Smooth muscle cell (in vitro differentiated cells): ENCODE measurements at regions not wholly inside any gene's neighbourhood (a gene's known extent, or its start where the extent isn't known, plus 50 kb on each side); places are given as distances from the start of the nearest gene placed in this dataset.

Experiments used
- DNase-seq: peaks from one replicate; lab custom pipeline; 2025; ENCODE audit not compliant: unreplicated experiment; lab: John Stamatoyannopoulos, UW
- H2AFZ ChIP-seq: fragments of 200-600 bp; sonication (generic); 2 replicates; pipeline ENCODE4 v1.6.0; 2016; ENCODE audit warnings: antibody characterized with exemption, low read depth, mild to moderate bottlenecking
- H3F3A ChIP-seq: fragments of 200-600 bp; sonication (generic); 2 replicates; pipeline ENCODE4 v1.6.0; 2017; ENCODE audit warnings: antibody characterized with exemption, low read depth
- H3K27ac ChIP-seq: fragments of 200-600 bp; sonication (generic); 2 replicates; pipeline ENCODE4 v1.5.1; 2016; ENCODE audit warnings: low read depth, mild to moderate bottlenecking
- H3K27me3 ChIP-seq: fragments of 200-600 bp; sonication (generic); 2 replicates; pipeline ENCODE4 v1.6.1; 2016; ENCODE audit warnings: low read depth, mild to moderate bottlenecking
- H3K36me3 ChIP-seq: fragments of 200-600 bp; sonication (generic); 2 replicates; pipeline ENCODE4 v1.5.1; 2016; ENCODE audit warnings: low read depth
- H3K4me1 ChIP-seq: fragments of 200-600 bp; sonication (generic); 2 replicates; pipeline ENCODE4 v1.5.1; 2016; ENCODE audit warnings: low read depth
- H3K4me2 ChIP-seq: fragments of 200-600 bp; sonication (generic); 2 replicates; pipeline ENCODE4 v1.6.0; 2016; ENCODE audit warnings: mild to moderate bottlenecking
- H3K4me3 ChIP-seq: fragments of 200-600 bp; sonication (generic); 2 replicates; pipeline ENCODE4 v1.5.1; 2016; ENCODE audit warnings: mild to moderate bottlenecking
- H3K79me2 ChIP-seq: fragments of 200-600 bp; sonication (generic); 2 replicates; pipeline ENCODE4 v1.6.0; 2016; ENCODE audit warnings: low read depth, mild to moderate bottlenecking
- H3K9ac ChIP-seq: fragments of 200-600 bp; sonication (generic); 2 replicates; pipeline ENCODE4 v1.6.0; 2016; ENCODE audit warnings: low read depth
- H3K9me3 ChIP-seq: fragments of 200-600 bp; sonication (generic); replicated peaks from 2 replicates; pipeline ENCODE4 v1.5.1; 2016; ENCODE audit warnings: low read depth
- H4K20me1 ChIP-seq: fragments of 200-600 bp; sonication (generic); 2 replicates; pipeline ENCODE4 v1.6.0; 2016; ENCODE audit warnings: low read depth
- CTCF ChIP-seq: fragments of 200-600 bp; sonication (generic); IDR thresholded peaks from 2 replicates; pipeline ENCODE4 v1.5.1; 2017; ENCODE audit warnings: borderline replicate concordance, mild to moderate bottlenecking, antibody characterized with exemption; ENCODE audit not compliant: insufficient read depth, poor library complexity, severe bottlenecking
- WGBS: methylation state at CpG from one replicate; pipeline ENCODE4 v1.1.7; 2016; ENCODE audit warnings: low lambda C conversion rate; 5-methylcytosine and 5-hydroxymethylcytosine counted together

GRCh38 chr4:123507376-123507775 lies 110.8 kb downstream of the SPRY1 start:
- Histone ChIP-seq H3F3A (peaks cover 7% of the 10 kb centered on the region), H3K9me3 (no peaks in the 10 kb centered on the region), H3K4me2 (no peak overlapping the region), H3K79me2 (no peaks in the 10 kb centered on the region), H3K36me3 (no peaks in the 10 kb centered on the region), H4K20me1 (no peaks in the 10 kb centered on the region), H3K4me3 (no peak overlapping the region), H2AFZ (no peak overlapping the region), H3K27ac (no peak overlapping the region), H3K27me3 (no peaks in the 10 kb centered on the region), H3K9ac (no peak overlapping the region), H3K4me1 (peaks cover 6% of the 10 kb centered on the region)
- no peak for TF ChIP-seq CTCF
- whole genome bisulfite sequencing: 73% methylated on average over 2 of the region's 2 CpGs
- DNase-seq: no peak

- H3K9ac ChIP-seq: no peak overlapping the region
- no peaks in the 10 kb centered on the region for H3K27me3 ChIP-seq
- WGBS: 89% methylated on average over 3 of the region's 3 CpGs
- H3K4me3 ChIP-seq: no peak overlapping the region
- no peak overlapping the region for H3K27ac ChIP-seq
- H3K4me2 ChIP-seq: no peak overlapping the region
- H3K36me3 ChIP-seq: no peaks in the 10 kb centered on the region
- no peaks in the 10 kb centered on the region for H3K79me2 ChIP-seq
- H3K9me3 ChIP-seq: no peaks in the 10 kb centered on the region
- no peak for TF ChIP-seq CTCF
- no peaks in the 10 kb centered on the region for H3K4me1 ChIP-seq
- H4K20me1 ChIP-seq: no peaks in the 10 kb centered on the region
- H3F3A ChIP-seq: no peaks in the 10 kb centered on the region
- H2AFZ ChIP-seq: no peak overlapping the region
- DNase-seq: no peak
Measured at GRCh38 chr4:123510221-123510620, 113.6 kb downstream of the SPRY1 start.

- no peak overlapping the region for H3K27ac ChIP-seq
- H3F3A ChIP-seq: no peaks in the 10 kb centered on the region
- H3K79me2 ChIP-seq: no peaks in the 10 kb centered on the region
- no peaks in the 10 kb centered on the region for H3K4me1 ChIP-seq
- no peaks in the 10 kb centered on the region for H3K9me3 ChIP-seq
- 89% methylated on average over 3 of the region's 3 CpGs for WGBS
- H3K4me2 ChIP-seq: no peak overlapping the region
- H3K27me3 ChIP-seq: no peaks in the 10 kb centered on the region
- H3K4me3 ChIP-seq: no peak overlapping the region
- DNase-seq: no peak
- TF ChIP-seq CTCF: no peak
- no peak overlapping the region for H3K9ac ChIP-seq
- no peaks in the 10 kb centered on the region for H4K20me1 ChIP-seq
- no peaks in the 10 kb centered on the region for H3K36me3 ChIP-seq
- H2AFZ ChIP-seq: no peak overlapping the region
Measured at GRCh38 chr4:123510659-123511058, 114.1 kb downstream of the SPRY1 start.

- Histone ChIP-seq H3K9ac (no peak overlapping the region), H3K4me3 (no peak overlapping the region), H3K27me3 (no peaks in the 10 kb centered on the region), H3F3A (no peaks in the 10 kb centered on the region), H3K27ac (no peak overlapping the region), H2AFZ (no peak overlapping the region), H3K9me3 (no peaks in the 10 kb centered on the region), H4K20me1 (no peaks in the 10 kb centered on the region), H3K36me3 (no peaks in the 10 kb centered on the region), H3K4me1 (no peaks in the 10 kb centered on the region), H3K79me2 (no peaks in the 10 kb centered on the region), H3K4me2 (no peak overlapping the region)
- TF ChIP-seq CTCF: no peak
- DNase-seq: no peak
- WGBS: 72% methylated on average over 3 of the region's 3 CpGs
Measured at GRCh38 chr4:123516576-123516975, 120.0 kb downstream of the SPRY1 start.
